Left ventricle myocardium inferior (tissue), 1 donor: ENCODE measurements at regions not wholly inside any gene's neighbourhood (a gene's known extent, or its start where the extent isn't known, plus 50 kb on each side); places are given as distances from the start of the nearest gene placed in this dataset.

Experiments used
- DNase-seq: peaks from one replicate; pipeline ENCODE4 v3.0.0-alpha.2; 2020
- H3K27ac ChIP-seq: fragments of 200-600 bp; replicated peaks from 2 replicates; pipeline ENCODE4 v1.8.0; 2021
- H3K27me3 ChIP-seq: fragments of 200-600 bp; 2 replicates; pipeline ENCODE4 v1.8.0; 2021; ENCODE audit warnings: low read depth
- H3K36me3 ChIP-seq: fragments of 200-600 bp; 2 replicates; pipeline ENCODE4 v1.8.0; 2021
- H3K4me1 ChIP-seq: fragments of 200-600 bp; 2 replicates; pipeline ENCODE4 v1.8.0; 2021
- H3K4me3 ChIP-seq: fragments of 200-600 bp; 2 replicates; pipeline ENCODE4 v1.8.0; 2021; ENCODE audit warnings: mild to moderate bottlenecking, moderate library complexity
- H3K9me3 ChIP-seq: fragments of 200-600 bp; replicated peaks from 2 replicates; pipeline ENCODE4 v1.8.0; 2021
- intact Hi-C: fragments of 100-400 bp; cut with micrococcal nuclease; formaldehyde crosslinking; loops from one replicate; pipeline ENCODE4 v1.11.0; 2022
- TF ChIP-seq, protein P1 (sequence below): fragments of 200-600 bp; IDR thresholded peaks from 2 replicates; pipeline ENCODE4 v1.8.0; 2021; ENCODE audit warnings: antibody characterized with exemption, mild to moderate bottlenecking, borderline replicate concordance
- donor health status: DM: no; HTN: yes; CAD: no; lungs with severe emphysema.

DNA sequence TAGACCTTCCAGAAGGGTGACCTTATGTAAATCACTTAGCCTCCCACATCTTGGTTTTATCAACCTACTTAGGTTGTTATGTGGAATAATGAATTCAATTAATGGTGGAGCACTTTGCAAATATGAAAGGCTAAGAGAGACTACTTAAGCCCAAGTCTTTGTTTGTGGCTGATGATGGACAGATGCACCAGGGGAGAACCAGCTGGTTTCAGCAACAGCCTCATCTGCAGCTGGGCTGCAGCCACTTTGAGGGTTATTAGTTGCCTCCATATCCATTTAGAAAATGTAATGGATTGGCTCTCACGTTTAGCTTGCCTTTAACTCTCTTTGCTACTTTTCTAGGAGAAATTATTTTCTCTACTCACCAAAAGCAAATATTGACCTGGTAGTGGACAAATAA, 146.6 kb downstream of the ESM1 start:
- peaks cover 13% of the 10 kb centered on the region for H3K4me1 ChIP-seq
- H3K9me3 ChIP-seq = no peaks in the 10 kb centered on the region
- H3K36me3 ChIP-seq = no peaks in the 10 kb centered on the region
- no peak overlapping the region for H3K27ac ChIP-seq
- TF ChIP-seq, protein P1, sequence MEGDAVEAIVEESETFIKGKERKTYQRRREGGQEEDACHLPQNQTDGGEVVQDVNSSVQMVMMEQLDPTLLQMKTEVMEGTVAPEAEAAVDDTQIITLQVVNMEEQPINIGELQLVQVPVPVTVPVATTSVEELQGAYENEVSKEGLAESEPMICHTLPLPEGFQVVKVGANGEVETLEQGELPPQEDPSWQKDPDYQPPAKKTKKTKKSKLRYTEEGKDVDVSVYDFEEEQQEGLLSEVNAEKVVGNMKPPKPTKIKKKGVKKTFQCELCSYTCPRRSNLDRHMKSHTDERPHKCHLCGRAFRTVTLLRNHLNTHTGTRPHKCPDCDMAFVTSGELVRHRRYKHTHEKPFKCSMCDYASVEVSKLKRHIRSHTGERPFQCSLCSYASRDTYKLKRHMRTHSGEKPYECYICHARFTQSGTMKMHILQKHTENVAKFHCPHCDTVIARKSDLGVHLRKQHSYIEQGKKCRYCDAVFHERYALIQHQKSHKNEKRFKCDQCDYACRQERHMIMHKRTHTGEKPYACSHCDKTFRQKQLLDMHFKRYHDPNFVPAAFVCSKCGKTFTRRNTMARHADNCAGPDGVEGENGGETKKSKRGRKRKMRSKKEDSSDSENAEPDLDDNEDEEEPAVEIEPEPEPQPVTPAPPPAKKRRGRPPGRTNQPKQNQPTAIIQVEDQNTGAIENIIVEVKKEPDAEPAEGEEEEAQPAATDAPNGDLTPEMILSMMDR = no peak
- no peak for DNase-seq
- intact Hi-C loops = no loop called here
- H3K27me3 ChIP-seq = no peaks in the 10 kb centered on the region
- H3K4me3 ChIP-seq = no peak overlapping the region

DNA sequence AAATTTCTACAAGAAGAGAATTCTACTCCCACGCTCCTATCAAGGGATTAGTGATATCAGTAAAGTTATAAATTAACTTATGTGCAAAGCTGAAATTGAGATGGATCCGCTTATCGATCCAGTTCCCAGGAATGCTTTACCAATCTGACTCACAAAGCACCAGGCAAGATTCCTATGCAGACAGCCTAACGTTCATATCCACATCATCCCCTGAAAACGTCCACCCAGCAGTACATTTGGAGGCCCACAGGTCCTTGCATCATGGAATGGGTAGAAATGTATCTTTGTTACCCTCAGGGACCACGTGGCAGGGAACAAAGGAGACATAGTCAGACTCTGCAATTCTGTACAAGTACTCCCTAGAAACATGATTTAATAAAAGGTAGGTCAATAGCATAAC, 147.4 kb downstream of the ESM1 start:
- intact Hi-C loops = no loop called here
- Histone ChIP-seq H3K4me3 (no peak overlapping the region), H3K27me3 (no peaks in the 10 kb centered on the region), H3K27ac (no peak overlapping the region), H3K36me3 (no peaks in the 10 kb centered on the region), H3K9me3 (no peaks in the 10 kb centered on the region), H3K4me1 (peaks cover 19% of the 10 kb centered on the region)
- no peak for DNase-seq
- TF ChIP-seq, protein P1 = no peak

DNA sequence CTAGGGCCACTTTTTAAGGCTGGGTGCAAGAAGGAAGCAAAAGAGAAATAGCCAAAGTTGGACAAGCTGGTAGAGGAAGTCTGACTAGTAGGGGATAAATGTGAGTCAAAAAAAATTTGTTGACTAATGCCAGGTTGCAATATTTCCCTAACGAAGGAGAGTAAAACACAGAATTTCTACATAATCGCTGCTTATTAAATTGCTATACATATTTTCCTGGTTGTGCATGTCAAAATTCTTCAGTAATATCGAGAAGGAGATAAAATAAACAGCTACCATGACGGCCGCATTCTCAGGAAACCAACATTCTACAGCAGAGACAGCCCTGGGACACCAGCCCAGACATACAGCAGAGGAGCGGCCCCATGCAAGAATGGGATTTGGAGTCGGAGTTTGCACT, 148.3 kb downstream of the ESM1 start:
- H3K4me1 ChIP-seq = peaks cover 19% of the 10 kb centered on the region
- no peaks in the 10 kb centered on the region for H3K36me3 ChIP-seq
- no peak overlapping the region for H3K27ac ChIP-seq
- no peak overlapping the region for H3K4me3 ChIP-seq
- no peaks in the 10 kb centered on the region for H3K27me3 ChIP-seq
- intact Hi-C loops = no loop called here
- DNase-seq = no peak
- TF ChIP-seq, protein P1 = no peak
- no peaks in the 10 kb centered on the region for H3K9me3 ChIP-seq

DNA sequence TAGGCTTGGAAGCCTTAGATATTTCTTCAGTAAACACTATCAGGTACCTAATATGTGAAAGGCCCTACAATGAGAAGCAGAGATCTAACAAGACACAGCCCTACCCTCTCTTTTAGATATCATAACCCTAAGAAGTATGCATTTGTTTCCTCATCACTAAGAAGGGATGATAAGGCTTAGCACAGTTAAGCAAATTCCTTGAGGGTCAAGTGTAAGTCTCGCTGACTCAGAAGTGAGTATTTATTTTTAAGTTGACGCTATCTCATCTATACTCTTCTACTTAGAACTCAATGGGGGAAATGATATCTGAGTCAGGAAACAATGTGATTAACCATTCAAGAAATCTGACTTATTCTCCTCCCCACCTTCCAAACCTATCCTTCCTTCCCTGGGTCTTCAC, 149.7 kb downstream of the ESM1 start:
- TF ChIP-seq, protein P1 = no peak
- intact Hi-C loops = no loop called here
- Histone ChIP-seq H3K27me3 (no peaks in the 10 kb centered on the region), H3K4me1 (peaks cover 28% of the 10 kb centered on the region), H3K27ac (no peak overlapping the region), H3K9me3 (no peaks in the 10 kb centered on the region), H3K4me3 (no peak overlapping the region), H3K36me3 (no peaks in the 10 kb centered on the region)
- no peak for DNase-seq

DNA sequence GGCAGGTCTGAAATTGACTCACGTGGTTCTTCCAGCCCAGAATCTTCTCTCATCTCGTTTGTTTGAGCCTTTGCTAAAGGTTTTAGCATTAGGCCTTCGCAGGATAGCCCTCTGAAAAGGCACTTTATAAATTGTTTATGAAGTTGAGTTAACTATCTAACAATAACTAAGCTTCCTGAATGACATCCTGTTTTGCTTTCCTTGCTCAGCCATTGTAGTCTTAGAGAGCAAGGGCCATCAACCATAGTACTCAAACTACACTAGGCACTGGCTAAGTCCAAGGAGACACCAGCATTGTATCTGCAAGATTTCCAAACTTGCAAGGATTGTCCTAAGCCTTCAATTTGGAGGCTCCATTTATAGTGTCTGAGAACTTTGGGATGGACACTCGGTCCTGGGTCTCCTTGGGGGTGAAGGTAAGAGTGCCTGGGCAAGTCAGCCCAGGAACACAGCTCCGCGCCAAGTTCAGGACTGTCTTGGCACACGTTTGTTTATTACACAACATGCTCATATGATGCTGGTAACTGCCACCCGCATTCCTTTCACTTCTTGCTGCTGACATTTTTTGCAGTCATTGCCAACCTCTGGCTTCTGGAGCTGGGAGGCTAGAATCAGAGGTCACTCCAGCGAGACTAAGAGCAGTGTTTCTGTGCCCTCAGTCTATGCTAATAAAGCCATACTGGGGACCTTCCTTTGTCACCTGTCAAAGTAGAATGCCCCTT, 151.1 kb downstream of the ESM1 start:
- intact Hi-C loops = no loop called here
- DNase-seq = peak; percentile 29
- H3K27ac ChIP-seq = peak overlapping the region; percentile 82

More for the DNA sequence above, 151.1 kb downstream of the ESM1 start:
- TF ChIP-seq, protein P1 = no peak
- Histone ChIP-seq H3K27me3 (no peaks in the 10 kb centered on the region), H3K4me1 (peaks cover 31% of the 10 kb centered on the region), H3K36me3 (no peaks in the 10 kb centered on the region), H3K9me3 (no peaks in the 10 kb centered on the region), H3K4me3 (no peak overlapping the region)
